ENCODE measurements at regions not wholly inside any gene's neighbourhood (a gene's known extent, or its start where the extent isn't known, plus 50 kb on each side); places are given as distances from the start of the nearest gene placed in this dataset.

- TF ChIP-seq GATA2 (IDR thresholded peaks at IDR 0.05; ENCODE audit: low read depth, low read length) (no peak), GATA3 (IDR thresholded peaks at IDR 0.05; ENCODE audit: low read depth, low read length) (no peak)
These were observed 177.4 kb upstream of the PLN start for GRCh38 chr6:118370722-118371121.

Measured in SH-SY5Y (cell line).